Omental fat pad (tissue), 3 donors: ENCODE measurements at regions not wholly inside any gene's neighbourhood (a gene's known extent, or its start where the extent isn't known, plus 50 kb on each side); places are given as distances from the start of the nearest gene placed in this dataset.

Experiments
- ATAC-seq: fragments of 150-250 bp; one replicate; pipeline ENCODE4 v1.9.1; 2016; ENCODE audit warnings: mild to moderate bottlenecking, moderate library complexity; ENCODE audit not compliant: low FRiP score
- DNase-seq: peaks from one replicate; pipeline ENCODE4 v3.0.0-alpha.2; 2019; ENCODE audit warnings: low spot score
- TF ChIP-seq, protein P1 (sequence below), 3 donors: fragments of 450-650 bp; IDR thresholded peaks; one replicate each; pipeline ENCODE4 v1.5.1; 2016 to 2017; ENCODE audit warnings: antibody characterized with exemption in 3 of 3, mild to moderate bottlenecking in 3 of 3, moderate library complexity in 2 of 3

DNA sequence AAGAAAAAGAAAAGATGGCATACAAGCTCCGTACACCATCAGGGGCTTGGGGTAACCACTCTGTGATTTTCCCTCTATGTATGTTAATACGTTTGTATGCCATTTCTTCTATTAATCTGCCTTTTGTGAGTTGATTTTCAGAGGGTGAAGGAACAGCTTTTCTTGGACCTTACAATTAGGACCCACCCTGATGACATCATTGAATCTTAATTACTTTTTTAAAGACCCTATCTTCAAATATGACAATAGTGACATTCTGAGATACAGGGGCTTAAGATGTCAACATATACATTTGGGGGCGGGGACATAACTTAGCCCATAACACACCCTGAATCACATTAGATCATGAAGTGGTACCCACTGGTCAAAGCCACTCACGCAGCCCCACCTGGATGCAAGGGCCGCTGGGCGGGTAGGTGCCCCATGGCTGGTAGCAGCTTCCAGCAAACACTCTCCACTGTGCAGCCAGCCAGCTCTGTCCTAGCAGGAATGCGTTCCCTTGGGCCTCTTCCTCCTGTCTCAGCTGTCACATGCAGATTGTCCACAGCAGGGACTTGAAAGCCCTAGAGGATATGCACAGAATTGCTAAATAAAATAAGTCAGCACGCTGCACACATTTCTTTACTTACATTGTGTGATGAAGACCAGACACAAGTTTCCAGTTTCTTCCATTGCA is 74.5 kb downstream of the FOXF2 start:
- DNase-seq (no peak), ATAC-seq (no peak)
- TF ChIP-seq, protein P1, sequence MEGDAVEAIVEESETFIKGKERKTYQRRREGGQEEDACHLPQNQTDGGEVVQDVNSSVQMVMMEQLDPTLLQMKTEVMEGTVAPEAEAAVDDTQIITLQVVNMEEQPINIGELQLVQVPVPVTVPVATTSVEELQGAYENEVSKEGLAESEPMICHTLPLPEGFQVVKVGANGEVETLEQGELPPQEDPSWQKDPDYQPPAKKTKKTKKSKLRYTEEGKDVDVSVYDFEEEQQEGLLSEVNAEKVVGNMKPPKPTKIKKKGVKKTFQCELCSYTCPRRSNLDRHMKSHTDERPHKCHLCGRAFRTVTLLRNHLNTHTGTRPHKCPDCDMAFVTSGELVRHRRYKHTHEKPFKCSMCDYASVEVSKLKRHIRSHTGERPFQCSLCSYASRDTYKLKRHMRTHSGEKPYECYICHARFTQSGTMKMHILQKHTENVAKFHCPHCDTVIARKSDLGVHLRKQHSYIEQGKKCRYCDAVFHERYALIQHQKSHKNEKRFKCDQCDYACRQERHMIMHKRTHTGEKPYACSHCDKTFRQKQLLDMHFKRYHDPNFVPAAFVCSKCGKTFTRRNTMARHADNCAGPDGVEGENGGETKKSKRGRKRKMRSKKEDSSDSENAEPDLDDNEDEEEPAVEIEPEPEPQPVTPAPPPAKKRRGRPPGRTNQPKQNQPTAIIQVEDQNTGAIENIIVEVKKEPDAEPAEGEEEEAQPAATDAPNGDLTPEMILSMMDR (IDR thresholded peaks at IDR 0.05), result no peak

DNA sequence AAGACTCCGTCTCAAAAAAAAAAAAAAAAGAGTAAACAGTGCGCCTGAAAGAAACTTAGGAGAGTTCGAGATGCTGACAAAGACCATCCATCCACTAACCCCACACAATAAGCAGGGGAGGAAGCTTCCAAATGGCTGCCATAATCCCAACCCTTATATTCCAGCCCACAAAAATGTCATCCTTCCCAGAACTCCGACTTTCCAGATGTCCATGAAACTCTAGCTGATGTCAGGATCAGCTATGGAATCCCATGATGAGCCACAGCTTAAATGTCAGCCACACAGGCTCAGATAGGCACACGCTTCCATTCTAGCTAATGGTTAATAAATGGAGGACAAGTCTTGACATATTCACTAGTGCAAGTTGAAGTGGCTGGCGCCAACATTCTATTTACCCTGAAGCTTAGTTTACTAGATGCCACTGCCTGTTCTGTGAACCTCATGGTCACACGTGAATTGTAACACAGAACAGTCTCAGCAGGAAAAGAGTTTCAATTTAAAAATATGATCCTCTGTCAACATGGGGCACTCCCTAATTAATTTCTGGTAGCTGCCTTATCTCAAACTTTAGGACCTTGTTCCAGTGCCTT is 75.5 kb downstream of the FOXF2 start:
- TF ChIP-seq, protein P1 (IDR thresholded peaks at IDR 0.05), result no peak
- DNase-seq (no peak), ATAC-seq (no peak)

DNA sequence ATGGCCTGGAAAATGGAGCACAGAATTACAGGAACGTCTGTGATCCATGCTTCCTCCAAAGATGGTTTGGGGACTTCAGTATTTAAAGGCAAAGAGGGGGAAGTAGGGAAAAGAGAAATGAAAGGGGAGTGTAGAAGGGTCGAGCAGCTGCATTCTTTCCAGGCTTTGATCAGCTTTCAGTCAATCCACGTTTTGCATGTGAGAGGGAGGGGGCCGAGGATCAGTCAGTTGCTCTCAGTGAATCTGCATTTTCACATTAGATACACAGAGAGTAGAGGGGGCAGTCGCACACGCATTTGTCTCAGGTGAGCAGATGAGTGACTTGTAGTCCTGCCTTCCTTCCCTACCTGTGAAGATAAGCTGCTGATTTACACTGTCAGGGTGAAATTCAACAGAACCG is 78.8 kb downstream of the FOXF2 start:
- ATAC-seq (no peak), DNase-seq (no peak)
- TF ChIP-seq, protein P1 (IDR thresholded peaks at IDR 0.05), result no peak

DNA sequence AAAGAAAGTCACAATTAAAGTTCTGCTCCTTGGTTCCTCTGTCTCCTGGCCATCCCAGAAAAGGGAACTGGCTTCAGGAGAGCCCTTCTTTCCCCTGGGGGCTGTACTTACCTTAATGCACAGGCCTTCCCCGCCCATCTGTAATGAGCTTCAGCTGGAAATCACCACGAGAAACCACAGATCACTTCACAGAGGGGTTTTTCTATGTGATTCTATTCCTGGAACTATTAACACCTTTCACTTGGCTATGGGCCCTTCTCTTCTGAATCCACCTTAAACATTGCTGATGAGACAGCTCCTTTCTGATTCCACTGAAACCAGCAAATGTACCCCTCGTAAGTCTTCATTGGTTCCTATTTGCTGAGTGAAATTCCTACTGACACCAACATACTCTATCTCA is 80.7 kb downstream of the FOXF2 start:
- no peak for DNase-seq
- ATAC-seq, result no peak
- TF ChIP-seq, protein P1 (IDR thresholded peaks at IDR 0.05), result no peak

DNA sequence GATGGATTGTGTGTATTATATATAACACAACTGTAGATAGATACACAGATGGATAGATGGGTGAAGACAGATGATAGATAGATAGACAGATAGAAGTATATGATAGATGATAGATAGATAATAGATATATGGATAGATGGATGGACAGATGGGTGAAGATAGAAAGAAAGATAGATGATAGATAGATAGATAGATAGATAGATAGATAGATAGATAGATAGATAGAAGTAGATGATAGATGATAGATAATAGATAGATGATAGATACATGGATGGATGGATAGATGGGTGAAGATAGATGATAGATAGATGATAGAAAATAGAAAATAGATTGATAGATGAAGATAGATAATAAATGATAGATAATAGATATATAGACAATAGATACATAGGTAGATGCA is 83.3 kb downstream of the FOXF2 start:
- DNase-seq, result no peak

DNA sequence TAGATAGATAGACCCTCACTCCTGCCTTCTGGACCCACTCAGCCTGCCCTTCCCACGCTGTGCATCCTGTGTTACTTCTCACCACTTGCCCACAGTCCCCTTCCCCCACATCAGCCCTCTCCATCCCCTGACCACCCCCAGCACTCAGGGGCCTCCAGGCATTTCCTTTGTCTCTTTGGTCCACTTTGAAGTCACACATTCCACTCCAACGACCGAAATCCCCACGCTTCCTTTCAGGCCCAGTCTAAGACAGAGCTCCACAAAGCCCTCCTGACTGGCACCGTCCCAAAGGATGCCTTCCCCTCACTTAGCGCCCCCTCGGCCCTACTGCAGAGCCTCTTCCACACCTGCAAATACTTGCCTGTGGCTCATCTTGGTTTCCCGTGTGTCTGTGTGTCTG is 83.8 kb downstream of the FOXF2 start:
- ATAC-seq (no peak), DNase-seq (no peak)
- TF ChIP-seq, protein P1 (IDR thresholded peaks at IDR 0.05), result no peak

More for the DNA sequence above, 83.3 kb downstream of the FOXF2 start:
- TF ChIP-seq, protein P1 (IDR thresholded peaks at IDR 0.05), result no peak
- ATAC-seq, result no peak

DNA sequence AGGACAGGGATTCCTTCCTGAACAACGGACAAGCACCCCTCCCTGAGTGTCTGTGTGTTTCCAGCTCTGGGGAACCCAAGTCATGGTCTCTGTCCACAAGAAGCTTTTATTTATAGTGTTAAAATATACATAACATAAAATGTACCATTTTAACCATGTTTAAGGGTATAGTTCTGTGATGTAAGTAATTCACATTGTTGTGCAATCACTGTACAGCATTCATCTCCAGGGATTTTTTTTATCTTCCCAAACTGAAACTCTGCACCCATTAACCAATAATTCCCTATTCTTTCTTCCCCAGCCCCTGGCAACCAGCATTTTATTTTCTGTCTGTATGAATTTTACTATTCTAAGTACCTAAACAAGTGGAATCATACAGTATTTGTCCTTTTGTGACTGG is 84.2 kb downstream of the FOXF2 start:
- DNase-seq (no peak), ATAC-seq (no peak)
- TF ChIP-seq, protein P1 (IDR thresholded peaks at IDR 0.05), result no peak
